ENCODE measurements at regions not wholly inside any gene's neighbourhood (a gene's known extent, or its start where the extent isn't known, plus 50 kb on each side); places are given as distances from the start of the nearest gene placed in this dataset.
"Not testable (repeated sequence)": the region's sequence is repeated elsewhere in the genome, so short reads cannot be mapped to it uniquely, and the experiment has no call there.

DNA sequence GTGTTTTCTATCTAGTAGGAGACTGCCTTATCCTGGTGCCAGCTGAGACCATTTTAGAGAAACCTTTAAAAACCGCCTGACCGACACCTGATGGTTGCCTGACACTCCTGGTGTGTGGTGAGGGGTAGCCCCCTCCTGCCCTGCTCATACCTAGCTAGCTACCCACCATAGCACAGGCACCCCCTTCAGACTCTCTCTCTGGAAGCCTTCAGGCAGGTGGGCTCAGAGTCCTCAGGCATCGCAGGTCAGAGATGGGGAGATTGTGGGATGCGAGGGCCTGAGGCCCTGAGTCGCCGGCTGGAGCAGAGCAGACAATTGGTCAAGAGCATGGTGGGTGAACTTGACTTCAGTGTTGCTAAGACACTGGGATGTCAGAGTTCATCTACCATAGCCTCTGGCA, 424.6 kb downstream of the BRD1 start:
- DNase-seq = no peak

DNA sequence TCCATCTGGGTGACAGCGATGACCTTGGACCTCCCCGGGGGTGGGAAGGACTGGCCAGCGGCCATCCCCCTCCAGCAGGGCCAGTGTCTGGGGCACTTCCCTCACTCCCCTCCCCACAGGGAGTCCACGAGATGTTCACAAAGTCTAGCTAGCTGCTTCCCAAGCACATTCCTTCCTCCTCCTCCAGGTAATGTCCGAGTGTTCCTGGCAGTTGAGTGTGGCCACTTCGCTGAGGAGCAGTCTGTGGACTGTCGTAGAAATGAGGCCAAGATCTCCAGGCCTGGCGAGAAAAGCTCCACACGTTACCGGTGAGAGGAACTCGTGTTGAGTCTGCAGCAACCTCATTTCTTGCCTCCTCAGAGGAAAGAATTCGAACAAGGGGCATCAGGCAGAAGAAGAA, 425.5 kb downstream of the BRD1 start:
- DNase-seq = no peak

DNA sequence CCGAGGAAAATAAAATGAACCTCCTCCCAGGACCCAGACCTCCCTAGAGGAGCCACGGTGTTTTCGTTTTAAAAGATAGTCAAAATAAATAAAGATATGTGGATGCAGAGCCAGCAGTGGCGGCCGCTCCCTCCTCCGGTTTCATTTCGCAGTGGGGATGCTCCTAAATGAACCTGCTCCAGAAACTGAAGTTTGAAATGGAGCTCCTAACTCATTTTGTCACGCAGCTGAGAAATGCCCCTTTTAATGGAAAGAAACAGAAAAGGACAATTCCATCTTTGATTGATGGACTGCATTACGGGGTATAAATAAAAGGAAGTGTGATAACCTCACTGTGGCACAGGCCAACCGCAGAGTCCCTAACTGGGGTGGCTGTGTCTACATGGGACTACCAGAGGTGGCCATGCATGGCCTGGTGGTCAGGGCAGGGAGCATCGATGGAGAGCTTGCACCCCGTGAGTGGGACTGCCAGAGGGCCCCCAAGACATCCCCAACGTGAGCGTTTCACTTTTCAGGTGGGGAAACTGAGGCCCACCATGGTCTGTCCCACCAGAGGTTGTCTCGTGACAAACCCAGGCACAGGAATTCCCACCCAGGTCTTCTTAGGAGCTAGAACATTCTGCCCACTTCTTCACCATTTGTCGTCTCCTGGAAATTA, 426.6 kb downstream of the BRD1 start:
- no peak for DNase-seq

DNA sequence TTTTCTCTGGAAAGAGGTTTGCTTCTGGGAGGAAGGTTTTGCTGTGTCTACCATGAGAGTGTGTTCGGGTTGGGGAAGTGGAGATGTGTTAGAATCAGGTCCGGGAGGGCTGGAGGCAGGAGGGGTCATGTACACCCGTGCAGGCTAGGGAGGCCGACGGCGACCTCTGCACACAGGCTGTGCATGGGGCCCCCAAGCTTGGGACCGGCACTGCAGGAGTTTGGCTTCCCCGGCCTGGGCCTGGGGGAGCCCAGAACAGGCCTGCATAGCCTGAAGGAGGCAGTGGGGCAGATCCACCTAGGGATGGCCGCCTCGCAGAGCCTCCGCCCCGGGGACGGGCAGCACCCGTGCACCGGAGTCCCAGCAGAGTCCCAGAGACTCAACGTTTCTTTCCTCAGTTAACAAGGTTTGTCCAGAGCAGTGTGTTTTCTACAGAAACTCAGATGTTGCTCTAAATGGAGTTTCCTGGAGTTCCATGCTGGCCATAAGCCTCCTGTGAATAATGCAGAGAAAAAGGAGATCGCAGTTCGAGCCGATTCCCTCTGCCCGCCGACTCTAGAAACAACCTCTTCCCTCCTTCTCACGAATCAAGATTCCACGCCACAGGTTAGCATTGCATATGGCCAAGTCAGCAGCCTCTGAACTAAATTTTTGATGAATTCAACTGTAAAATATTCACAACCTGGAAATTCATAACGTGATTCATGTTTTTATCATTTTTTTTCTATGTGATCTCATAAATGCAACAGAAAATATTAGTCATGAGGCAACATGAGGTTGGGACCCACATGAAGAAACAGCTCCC, 427.3 kb downstream of the BRD1 start:
- no peak for DNase-seq

DNA sequence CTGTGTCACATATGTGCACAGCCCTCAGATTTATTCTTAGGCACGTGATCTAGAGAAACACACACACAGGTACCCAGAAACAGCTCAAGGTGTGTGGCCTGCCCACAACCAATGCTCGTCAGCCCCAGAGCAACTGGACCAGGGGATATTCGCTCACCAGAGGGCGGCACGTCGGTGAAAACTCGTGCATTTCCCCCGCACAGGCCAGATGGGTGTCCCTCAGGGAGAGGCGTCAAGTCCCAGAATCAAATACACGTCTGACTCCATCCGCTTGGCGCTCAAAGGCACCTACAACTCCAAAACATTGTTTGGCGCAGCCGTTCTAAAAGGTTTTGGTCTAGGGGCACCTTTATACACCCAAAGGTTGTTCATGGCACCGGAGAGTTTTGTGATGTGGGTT, 429.0 kb downstream of the BRD1 start:
- no peak for DNase-seq

DNA sequence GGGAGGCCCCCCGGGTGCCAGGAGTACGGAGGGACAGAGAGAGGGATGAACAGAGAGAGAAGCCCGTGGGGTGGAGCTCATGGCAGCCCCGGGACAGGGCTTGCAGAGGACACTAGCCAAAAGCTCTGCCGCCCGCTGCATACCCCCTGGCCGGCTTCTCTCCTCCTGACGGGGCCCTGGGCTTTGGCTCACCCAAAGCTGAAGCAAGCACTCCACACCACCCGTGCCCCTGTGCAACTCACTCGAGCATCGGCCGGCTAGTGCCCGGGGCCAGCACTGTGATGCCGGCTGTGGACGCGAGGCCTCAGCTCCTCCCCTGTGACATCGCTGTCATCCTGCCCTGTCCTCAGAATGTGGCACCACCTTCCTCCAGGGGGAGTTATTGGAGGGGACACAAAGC, 429.6 kb downstream of the BRD1 start:
- DNase-seq = no peak

DNA sequence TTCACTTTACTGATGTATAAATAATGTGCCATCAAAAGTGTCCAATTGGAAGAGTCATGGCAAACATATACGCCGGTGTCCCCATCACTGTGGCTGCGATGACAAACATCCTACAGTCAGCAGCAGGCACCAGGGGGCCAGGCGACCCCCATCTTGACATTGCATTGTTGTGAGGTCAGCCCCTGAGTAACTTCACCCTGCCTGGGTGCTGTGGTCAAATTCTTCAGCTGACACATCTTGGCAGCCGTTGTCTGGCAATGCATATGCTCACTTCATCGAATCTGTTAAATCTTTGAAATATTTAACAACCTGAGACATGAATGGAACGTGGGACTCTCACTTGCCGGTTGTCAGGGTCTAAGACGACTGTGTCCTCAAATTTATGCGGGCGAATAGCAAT, 430.9 kb downstream of the BRD1 start:
- DNase-seq = no peak

DNA sequence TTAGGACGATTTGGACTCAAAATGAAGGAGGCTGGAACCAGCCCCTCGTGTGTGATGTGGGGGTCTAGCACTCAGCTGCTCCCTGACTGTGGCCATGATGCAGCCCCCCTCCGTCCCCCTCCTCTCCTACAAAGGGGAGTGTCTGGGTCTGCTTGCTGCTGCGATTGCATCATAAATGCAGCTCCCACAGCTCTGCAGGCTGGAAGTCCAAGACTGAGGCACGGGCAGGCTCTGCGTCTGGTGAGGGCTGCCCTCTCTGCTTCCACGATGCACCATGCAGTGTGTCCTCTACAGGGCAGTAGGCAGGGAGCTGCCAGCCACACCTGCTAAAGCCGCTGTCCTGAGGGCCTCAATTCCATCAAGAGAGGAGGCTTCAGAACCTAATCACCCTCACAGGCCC, 432.1 kb downstream of the BRD1 start:
- DNase-seq = no peak

DNA sequence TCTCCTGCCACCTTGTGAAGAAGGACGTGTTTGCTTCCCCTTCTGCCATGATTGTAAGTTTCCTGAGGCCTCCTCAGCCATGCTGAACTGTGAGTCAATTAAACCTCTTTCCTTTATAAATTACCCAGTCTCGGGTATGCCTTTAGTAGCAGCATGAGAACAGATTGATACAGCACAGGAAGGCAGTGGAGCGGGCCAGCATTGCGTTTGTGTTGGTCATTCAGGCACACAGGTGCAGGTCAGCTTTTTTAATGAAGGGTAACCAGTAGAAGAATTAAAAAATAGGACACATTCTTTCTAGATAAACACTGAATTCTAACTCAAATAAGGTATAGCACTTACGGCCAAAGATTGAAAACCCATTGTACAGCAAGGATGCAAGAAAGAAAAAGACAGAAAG, 432.6 kb downstream of the BRD1 start:
- DNase-seq = not testable (repeated sequence)

DNA sequence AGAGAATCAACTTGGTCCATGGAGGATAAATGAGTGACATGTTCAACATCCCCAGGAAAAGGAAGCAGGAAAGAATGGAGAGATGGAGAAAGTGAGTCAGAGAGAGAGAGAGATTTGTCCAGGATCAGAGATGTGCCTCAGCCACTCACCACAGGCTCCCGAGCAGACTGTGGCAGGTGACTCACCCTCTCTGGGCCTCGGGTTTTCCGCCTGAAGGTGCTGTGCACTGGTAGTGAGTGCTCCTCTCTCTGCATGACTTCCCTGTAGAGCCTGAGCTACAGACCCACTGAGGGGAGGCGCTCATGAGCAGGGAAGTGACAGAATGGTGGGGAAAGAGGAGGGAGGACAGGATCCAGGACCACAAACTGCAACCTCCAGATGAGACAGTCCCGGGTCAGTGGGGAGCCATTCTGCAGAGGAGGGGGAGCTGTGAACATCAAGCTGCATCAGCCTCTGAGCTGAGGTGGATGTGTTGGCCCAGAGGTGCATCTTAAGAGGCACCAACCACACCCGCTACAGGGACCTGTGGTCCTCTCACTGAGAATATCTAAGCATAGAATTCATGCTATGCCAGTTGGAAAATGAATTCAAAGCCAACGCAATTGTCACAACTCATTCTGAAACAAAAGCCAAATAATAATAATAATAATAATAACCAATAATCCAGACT, 433.4 kb downstream of the BRD1 start:
- no peak for DNase-seq

DNA sequence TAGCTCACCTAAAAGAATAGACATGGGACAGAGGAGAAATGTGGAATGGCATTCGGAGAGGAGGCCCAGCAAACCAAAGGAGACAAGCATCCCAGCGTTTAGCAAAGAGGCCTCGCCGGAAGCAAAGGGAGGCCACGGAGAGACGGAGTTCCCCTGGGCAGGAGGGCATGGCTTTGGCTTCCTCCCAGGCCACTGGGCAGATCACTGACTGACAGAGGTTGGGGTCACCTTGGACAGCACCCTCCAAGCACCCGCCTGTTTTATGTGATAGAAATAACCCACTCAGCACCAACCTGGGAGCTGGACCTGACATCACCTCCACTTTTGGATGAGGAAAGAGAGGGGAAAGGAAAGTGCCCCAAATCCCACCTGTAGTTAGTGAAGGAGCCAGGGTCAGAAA, 434.1 kb downstream of the BRD1 start:
- DNase-seq = no peak

DNA sequence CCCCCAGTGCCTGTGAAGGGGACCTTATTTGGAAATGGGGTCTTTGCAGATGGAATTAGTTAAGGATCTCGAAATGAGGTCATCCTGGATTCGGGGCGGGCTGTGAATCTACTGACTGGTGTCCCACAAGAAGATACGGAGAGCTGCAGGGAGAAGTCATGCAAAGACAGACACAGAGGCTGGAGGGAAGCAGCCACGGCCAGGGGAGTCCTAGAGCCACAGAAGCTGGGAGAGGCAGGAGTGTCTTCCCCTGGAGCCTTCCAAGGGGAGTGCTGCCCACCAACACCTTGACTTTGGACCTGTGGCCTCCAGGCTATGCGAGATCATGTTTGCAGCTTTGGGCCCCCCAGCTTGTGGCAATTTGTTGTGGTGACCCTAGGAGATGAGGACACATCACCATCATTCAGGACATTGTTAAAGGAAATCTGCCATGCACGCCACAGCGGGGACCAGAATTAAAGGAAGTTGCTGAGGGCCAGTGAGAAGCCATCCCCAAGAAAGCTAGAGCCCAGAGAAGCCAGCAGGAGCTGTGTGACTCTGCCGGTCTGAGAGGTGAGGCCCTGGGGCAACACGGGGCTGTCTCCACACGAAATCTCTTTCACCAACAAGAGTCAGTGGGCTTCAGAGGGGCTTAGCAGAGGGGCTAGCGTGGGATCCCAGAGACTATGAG, 434.7 kb downstream of the BRD1 start:
- no peak for DNase-seq

DNA sequence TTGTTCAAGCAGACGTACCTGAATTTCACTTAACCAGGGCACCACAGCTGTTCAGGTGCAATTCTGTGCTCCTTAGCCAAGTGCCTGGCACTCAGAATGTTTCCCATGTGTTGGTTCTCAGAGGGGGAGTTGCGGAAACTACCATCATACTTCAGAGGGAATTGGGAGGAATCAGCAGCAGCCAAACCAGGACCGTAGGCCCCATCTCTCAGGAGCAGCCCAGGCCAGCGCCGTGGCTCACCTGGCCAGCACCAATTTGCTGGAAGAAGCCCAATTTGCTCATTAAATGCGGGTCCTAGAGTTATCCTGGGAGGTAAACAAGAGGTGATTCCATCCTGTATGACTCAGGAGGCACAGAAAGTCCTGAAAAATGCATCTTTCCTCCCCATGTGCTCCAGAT, 435.4 kb downstream of the BRD1 start:
- DNase-seq = no peak

DNA sequence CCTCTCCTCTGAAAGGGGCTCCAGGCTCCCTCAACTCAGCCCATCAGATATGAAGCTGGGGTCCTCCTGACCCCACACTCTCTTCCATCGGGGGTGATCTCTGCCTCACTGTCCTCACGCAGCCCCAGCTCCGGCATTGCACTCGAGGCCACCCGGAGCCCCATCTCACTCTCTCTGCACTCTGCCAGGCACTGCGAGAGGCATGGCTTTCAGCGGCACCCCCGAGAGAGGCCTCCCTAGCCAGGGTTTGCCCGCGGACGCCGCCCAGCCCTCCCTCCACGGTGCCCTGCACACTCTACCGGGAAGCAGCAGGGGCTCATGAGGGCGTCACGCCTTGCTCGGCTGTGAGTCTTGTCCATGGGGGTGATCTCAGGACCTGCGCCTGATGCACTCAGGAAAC, 436.2 kb downstream of the BRD1 start:
- no peak for DNase-seq

DNA sequence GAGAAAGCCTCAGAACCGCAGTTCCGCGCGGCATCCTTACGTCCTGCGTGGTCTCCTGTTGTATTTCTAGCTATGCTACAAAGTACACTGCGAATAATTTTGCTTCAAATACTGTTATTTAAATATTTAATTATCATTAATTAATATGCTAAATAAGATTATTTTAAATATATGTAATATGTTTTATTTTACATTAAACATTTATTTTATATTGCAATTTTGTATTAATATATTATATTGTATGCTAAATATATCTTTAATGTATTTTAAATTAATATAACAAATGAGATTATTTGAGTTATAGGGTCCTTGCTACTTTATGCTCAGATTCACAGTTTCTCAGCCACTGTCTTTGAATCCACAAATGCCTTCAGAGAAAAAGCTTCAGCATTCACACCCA, 436.7 kb downstream of the BRD1 start:
- DNase-seq = no peak

DNA sequence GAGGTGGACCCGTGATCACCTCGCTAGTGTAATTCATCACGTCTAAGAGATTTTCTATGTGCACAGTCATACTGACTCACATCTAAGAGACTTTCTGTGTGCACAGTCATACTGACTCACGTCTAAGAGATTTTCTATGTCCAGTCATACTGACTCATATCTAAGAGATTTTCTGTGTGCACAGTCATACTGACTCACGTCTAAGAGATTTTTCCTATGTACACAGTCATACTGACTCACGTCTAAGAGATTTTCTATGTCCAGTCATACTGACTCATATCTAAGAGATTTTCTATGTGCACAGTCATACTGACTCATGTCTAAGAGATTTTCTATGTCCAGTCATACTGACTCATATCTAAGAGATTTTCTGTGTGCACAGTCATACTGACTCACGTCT, 443.8 kb downstream of the BRD1 start:
- not testable (repeated sequence) for DNase-seq

DNA sequence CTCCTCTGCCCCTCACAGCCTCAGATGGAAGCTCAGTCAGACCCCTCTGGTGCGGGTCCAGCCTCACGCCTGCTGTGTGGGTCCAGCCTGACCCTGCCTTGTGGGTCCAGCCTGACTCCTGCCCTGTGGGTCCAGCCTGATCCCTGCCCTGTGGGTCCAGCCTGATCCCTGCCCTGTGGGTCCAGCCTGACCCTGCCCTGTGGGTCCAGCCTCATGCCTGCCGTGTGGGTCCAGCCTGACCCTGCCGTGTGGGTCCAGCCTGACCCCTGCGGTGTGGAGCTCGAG, 445.3 kb downstream of the BRD1 start:
- DNase-seq = no peak

DNA sequence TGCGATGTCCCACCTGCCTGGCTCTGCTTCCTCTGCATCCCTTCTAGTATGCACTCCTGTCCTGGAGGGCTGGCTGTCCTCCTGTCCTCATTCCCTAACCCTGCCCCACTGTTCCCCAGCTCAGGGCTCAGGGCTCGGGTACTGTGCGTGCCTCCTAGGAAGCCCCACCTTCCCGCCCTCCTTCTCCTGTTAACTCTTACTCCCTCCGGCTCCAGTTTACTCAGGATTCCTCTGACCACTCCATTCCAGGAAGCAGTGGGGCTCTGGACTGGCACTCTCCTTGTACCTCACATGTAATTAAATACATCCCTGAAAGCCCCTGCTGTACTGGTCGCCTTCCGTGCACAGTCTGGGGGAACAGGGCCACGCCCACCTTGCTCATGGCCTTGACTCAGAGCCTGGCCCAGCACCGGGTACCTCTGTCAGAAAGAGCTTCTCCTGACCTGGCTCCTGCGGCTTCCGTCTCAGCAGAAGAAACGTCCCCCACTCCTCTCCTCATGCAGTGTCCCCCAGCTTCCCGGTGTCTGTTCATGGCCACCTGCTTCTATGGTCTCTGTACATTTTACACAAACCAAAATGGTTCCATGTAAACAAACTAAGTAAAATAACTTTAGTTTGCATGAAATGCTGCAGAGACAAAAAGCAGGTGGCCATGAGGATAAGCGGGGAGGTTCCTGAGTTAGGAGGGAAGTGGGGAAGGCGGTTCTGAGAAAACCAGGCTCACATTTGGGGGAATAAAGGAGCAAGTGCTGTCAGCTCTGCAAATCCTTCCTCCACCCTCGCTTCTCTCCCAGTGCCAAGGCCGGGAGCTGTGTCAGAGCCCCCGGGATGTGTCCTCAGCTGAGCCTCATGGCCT, 445.9 kb downstream of the BRD1 start:
- no peak for DNase-seq

DNA sequence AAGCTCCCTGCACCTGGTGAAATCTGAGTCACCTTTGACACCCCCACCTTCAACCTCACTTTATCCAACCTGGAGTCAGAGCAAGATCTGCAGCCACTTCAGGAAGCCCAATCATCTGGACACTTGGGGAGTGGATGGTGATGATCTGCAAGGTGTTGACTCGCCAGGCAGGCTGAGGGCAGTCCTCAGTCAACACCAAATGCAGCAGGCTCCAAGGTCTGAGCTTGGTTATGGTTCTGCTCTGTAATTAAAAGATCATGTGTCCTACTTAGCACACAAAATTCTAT, 446.9 kb downstream of the BRD1 start:
- no peak for DNase-seq

DNA sequence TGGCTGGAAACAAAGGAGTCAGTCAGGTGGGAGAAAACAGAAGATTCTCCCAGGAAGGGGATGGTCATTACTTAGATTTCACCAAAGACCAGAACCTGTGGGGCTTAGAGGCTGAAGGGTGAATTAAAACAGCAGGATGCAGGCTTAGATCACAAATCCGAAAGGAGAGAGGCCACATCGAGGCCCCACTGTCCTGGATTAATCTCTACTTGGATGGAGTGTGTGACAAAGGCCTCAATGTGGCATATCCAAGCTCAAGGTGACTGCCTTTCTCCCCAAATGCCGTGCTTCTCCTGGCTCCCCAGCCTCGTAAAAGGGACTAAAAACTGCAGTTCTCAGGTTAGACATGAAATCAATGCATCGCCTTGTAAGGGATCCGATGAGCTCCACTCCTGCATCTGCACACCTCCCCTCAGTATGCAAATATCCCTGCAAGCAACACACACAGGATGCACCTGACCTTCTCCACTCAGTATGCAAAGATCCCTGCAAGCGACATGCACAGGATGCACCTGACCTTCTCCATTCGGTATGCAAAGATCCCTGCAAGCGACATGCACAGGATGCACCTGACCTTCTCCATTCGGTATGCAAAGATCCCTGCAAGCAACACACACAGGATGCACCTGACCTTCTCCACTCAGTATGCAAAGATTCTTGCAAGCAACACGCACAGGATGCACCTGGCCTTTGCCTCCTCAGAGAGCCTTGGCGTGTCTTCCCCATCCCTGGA, 447.4 kb downstream of the BRD1 start:
- DNase-seq = no peak

DNA sequence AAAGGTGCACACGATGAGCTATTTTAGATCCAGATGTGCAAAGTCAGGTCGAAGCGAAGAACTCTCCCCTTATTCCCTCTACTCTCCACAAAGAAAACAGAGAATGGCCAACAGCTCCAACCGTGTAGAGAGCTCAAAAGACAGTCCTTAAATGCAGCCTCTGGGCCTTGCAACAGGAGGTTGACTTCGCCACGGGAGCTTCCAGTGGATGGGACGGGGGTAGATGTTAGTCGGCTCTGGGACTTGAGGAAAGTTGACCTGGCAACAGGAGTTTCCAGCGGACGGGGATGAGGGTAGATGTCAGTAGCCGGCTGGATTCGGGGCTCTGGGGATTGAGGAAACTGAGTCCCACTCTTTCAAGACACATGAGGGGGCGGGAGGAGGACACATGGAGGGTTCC, 450.4 kb downstream of the BRD1 start:
- DNase-seq = no peak

DNA sequence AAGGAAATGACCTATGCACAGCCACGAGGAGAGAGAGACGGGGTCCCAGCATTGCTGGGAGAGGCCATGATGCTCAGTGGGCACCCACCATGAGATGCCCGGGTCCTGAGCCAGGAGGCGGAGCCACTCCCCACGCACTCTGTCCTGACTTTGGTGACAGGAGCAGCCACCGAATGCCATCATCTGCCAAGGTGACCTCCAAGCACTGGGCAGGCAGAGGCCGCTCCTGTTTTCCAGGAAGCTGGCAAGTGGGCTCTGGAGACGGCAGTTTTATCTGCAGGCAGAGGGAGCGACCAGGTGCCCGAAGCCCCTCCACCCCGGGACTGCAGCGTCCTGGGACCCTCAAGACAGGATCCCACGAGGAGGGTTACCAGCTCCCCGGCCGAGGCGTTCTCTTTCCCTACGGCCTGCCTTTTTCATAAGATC, 453.9 kb downstream of the BRD1 start:
- no peak for DNase-seq
